GM19324 (cell line): ENCODE measurements at regions not wholly inside any gene's neighbourhood (a gene's known extent, or its start where the extent isn't known, plus 50 kb on each side); places are given as distances from the start of the nearest gene placed in this dataset.

Experiments used
- ATAC-seq: cut with Tn5 transposase; IDR thresholded peaks from one replicate; pipeline ENCODE4 v1.9.1; 2021; ENCODE audit warnings: mild to moderate bottlenecking, moderate library complexity; ENCODE audit not compliant: unreplicated experiment, low FRiP score

- ATAC-seq = no peak
These were observed 211.8 kb downstream of the EPHA4 start for GRCh38 chr2:221360312-221360711.

GRCh38 chr2:221360742-221361141, 211.4 kb downstream of the EPHA4 start:
- no peak for ATAC-seq

- ATAC-seq = no peak
These were observed 210.5 kb downstream of the EPHA4 start for GRCh38 chr2:221361633-221362032.

- no peak for ATAC-seq
These were observed 207.4 kb downstream of the EPHA4 start for GRCh38 chr2:221364672-221365071.
